GM12891 (cell line): ENCODE measurements at regions not wholly inside any gene's neighbourhood (a gene's known extent, or its start where the extent isn't known, plus 50 kb on each side); places are given as distances from the start of the nearest gene placed in this dataset.

ENCODE experiments used
- POLR2A ChIP-seq: IDR thresholded peaks from 2 replicates; pipeline ENCODE4 v1.6.1; 2011; ENCODE audit warnings: low read depth, low read length, control low read depth
- POLR2AphosphoS5 ChIP-seq: IDR thresholded peaks from 2 replicates; pipeline ENCODE4 v1.6.1; 2011; ENCODE audit warnings: low read depth, low read length, control low read depth
- TAF1 ChIP-seq: IDR thresholded peaks from 2 replicates; pipeline ENCODE4 v1.6.1; 2011; ENCODE audit warnings: low read depth, low read length, control low read depth

DNA sequence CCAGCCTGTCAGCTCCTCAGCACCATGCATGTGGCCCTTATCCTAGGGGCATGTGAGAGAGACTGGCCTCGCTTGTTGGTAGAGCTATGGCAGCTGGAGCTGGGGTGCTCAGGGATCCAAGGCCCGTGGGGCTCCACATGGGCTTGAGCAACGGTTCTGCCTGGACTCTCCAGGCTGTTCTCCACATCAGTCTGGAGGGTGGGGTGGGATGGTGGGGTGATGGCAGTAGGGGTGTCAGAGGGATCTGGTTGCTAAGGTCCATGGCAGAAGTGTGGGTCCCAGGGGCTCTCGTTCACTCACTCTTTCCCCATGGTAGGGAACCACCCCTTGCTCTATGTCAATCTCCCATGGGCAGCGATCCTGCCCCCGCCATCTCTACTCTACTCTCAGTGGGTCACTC lies 622.6 kb downstream of the LRFN5 start:
- TF ChIP-seq POLR2A = no peak
- no peak for TF ChIP-seq TAF1
- TF ChIP-seq POLR2AphosphoS5 = no peak
